ENCODE measurements at regions not wholly inside any gene's neighbourhood (a gene's known extent, or its start where the extent isn't known, plus 50 kb on each side); places are given as distances from the start of the nearest gene placed in this dataset.

GRCh38 chr5:93252165-93252564, 328.9 kb downstream of the NR2F1-AS1 start:
- no peaks in the 10 kb centered on the region for H3K36me3 ChIP-seq (ENCODE audit: insufficient read depth)
- H3K4me2 ChIP-seq = no peak overlapping the region
- H3K4me1 ChIP-seq (ENCODE audit: insufficient read depth) = no peaks in the 10 kb centered on the region
- Mint-ChIP-seq H3K27me3 (ENCODE audit: insufficient read depth, low read depth, poor library complexity) (peaks cover 2% of the 10 kb centered on the region), H3K4me3 (no peak overlapping the region), H3K4me1 (peaks cover under 1% of the 10 kb centered on the region; the same call in 2 of the 3 replicates), H3K36me3 (ENCODE audit: low read depth) (no peaks in the 10 kb centered on the region), H3K9me3 (no peaks in the 10 kb centered on the region), H3K27ac (no peak overlapping the region)
- H3K27ac ChIP-seq (ENCODE audit: low read depth) = no peak overlapping the region
- H3K4me3 ChIP-seq = no peak overlapping the region
- H2AFZ ChIP-seq = no peak overlapping the region
- ATAC-seq (peak; percentile 40; the same call in 2 of the 3 replicates), DNase-seq (ENCODE audit: low spot score) (peak; percentile 17)
- TF ChIP-seq CTCF (conservative IDR thresholded peaks at IDR 0.05; ENCODE audit: low read depth in 2 of 2) (peak; percentile 26 to 59; a peak in 3 of 4 replicates), EZH2 (IDR thresholded peaks at IDR 0.05; ENCODE audit: low read depth, unreplicated experiment) (no peak)
- H3K27me3 ChIP-seq (ENCODE audit: insufficient read depth) = no peaks in the 10 kb centered on the region
- no peaks in the 10 kb centered on the region for H3F3A ChIP-seq (replicated peaks; ENCODE audit: low read depth)
- no peaks in the 10 kb centered on the region for H3K79me2 ChIP-seq (replicated peaks; ENCODE audit: insufficient read depth)
- no peaks in the 10 kb centered on the region for H3K9me2 ChIP-seq (ENCODE audit: insufficient read depth)
- no peaks in the 10 kb centered on the region for H4K20me1 ChIP-seq (replicated peaks; ENCODE audit: insufficient read depth)

GRCh38 chr5:93251347-93251746, 329.7 kb downstream of the NR2F1-AS1 start:
- Mint-ChIP-seq H3K36me3 (ENCODE audit: low read depth) (no peaks in the 10 kb centered on the region), H3K4me3 (no peak overlapping the region), H3K4me1 (peaks cover 8% of the 10 kb centered on the region; the same call in 2 of the 3 replicates), H3K9me3 (no peaks in the 10 kb centered on the region), H3K27ac (no peak overlapping the region), H3K27me3 (ENCODE audit: insufficient read depth, low read depth, poor library complexity) (peaks cover 10% of the 10 kb centered on the region)
- H3K4me3 ChIP-seq = no peak overlapping the region
- ATAC-seq = no peak
- no peak overlapping the region for H3K4me2 ChIP-seq
- TF ChIP-seq CTCF (conservative IDR thresholded peaks at IDR 0.05; ENCODE audit: low read depth in 2 of 2) (no peak), EZH2phosphoT487 (IDR thresholded peaks at IDR 0.05; ENCODE audit: unreplicated experiment) (no peak), ZNF114 (CRISPR knock-in tag; IDR thresholded peaks at IDR 0.05) (no peak), JUNB (IDR thresholded peaks at IDR 0.05; ENCODE audit: unreplicated experiment) (no peak), ZNF331 (CRISPR knock-in tag; IDR thresholded peaks at IDR 0.05; ENCODE audit: low read depth) (no peak), CREB1 (CRISPR knock-in tag; IDR thresholded peaks at IDR 0.05; ENCODE audit: low read depth) (no peak), ZNF462 (CRISPR knock-in tag; IDR thresholded peaks at IDR 0.05) (no peak), EZH2 (IDR thresholded peaks at IDR 0.05; ENCODE audit: low read depth, unreplicated experiment) (no peak), POLR2AphosphoS5 (IDR thresholded peaks at IDR 0.05; ENCODE audit: low read depth) (no peak), STAT1 (IDR thresholded peaks at IDR 0.05; ENCODE audit: unreplicated experiment) (no peak), NANOG (IDR thresholded peaks at IDR 0.05; ENCODE audit: borderline replicate concordance) (no peak)
- H2AFZ ChIP-seq = no peak overlapping the region
- H3K27me3 ChIP-seq (ENCODE audit: insufficient read depth) = no peaks in the 10 kb centered on the region
- no peaks in the 10 kb centered on the region for H3K79me2 ChIP-seq (replicated peaks; ENCODE audit: insufficient read depth)
- no peaks in the 10 kb centered on the region for H4K20me1 ChIP-seq (replicated peaks; ENCODE audit: insufficient read depth)
- no peak for DNase-seq (ENCODE audit: low spot score)
- no peaks in the 10 kb centered on the region for H3K36me3 ChIP-seq (ENCODE audit: insufficient read depth)
- peaks cover 4% of the 10 kb centered on the region; the same call in 1 of the 2 replicates for H3K4me1 ChIP-seq (ENCODE audit: insufficient read depth)
- no peak overlapping the region for H3K27ac ChIP-seq (ENCODE audit: low read depth)
- no peaks in the 10 kb centered on the region for H3K9me2 ChIP-seq (ENCODE audit: insufficient read depth)
- H3F3A ChIP-seq (replicated peaks; ENCODE audit: low read depth) = no peaks in the 10 kb centered on the region

Measured in GM23338 (cell line).